ENCODE measurements at regions not wholly inside any gene's neighbourhood (a gene's known extent, or its start where the extent isn't known, plus 50 kb on each side); places are given as distances from the start of the nearest gene placed in this dataset.

GRCh38 chr11:37038911-37039310, 440.9 kb upstream of the RAG2 start:
- Mint-ChIP-seq H3K4me3 (ENCODE audit: unreplicated experiment) (no peak overlapping the region), H3K9me3 (ENCODE audit: unreplicated experiment) (no peaks in the 10 kb centered on the region), H3K27me3 (ENCODE audit: low read depth, unreplicated experiment) (no peaks in the 10 kb centered on the region), H3K36me3 (ENCODE audit: low read depth, unreplicated experiment) (no peaks in the 10 kb centered on the region), H3K27ac (ENCODE audit: unreplicated experiment) (no peak overlapping the region), H3K4me1 (ENCODE audit: low read depth, unreplicated experiment) (no peaks in the 10 kb centered on the region)
- DNase-seq (ENCODE audit: low read depth): no peak
- H3K79me2 ChIP-seq (ENCODE audit: insufficient read depth, low read length): no peaks in the 10 kb centered on the region
- FAIRE-seq: no peak
- no peak for TF ChIP-seq EZH2 (IDR thresholded peaks at IDR 0.05; ENCODE audit: insufficient read depth, low read length)
- TF ChIP-seq, protein P1, sequence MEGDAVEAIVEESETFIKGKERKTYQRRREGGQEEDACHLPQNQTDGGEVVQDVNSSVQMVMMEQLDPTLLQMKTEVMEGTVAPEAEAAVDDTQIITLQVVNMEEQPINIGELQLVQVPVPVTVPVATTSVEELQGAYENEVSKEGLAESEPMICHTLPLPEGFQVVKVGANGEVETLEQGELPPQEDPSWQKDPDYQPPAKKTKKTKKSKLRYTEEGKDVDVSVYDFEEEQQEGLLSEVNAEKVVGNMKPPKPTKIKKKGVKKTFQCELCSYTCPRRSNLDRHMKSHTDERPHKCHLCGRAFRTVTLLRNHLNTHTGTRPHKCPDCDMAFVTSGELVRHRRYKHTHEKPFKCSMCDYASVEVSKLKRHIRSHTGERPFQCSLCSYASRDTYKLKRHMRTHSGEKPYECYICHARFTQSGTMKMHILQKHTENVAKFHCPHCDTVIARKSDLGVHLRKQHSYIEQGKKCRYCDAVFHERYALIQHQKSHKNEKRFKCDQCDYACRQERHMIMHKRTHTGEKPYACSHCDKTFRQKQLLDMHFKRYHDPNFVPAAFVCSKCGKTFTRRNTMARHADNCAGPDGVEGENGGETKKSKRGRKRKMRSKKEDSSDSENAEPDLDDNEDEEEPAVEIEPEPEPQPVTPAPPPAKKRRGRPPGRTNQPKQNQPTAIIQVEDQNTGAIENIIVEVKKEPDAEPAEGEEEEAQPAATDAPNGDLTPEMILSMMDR (IDR thresholded peaks at IDR 0.05; ENCODE audit: insufficient read depth, low read depth, low read length): no peak
- no peak overlapping the region for H3K27ac ChIP-seq (ENCODE audit: low read depth, low read length)
- no peak overlapping the region for H3K4me3 ChIP-seq (ENCODE audit: insufficient read depth, low read depth, low read length)
- no peaks in the 10 kb centered on the region for H3K9me3 ChIP-seq (ENCODE audit: insufficient read depth, low read depth, low read length)
- no peaks in the 10 kb centered on the region for H4K20me1 ChIP-seq (ENCODE audit: insufficient read depth, low read length)
- no peak overlapping the region for H2AFZ ChIP-seq (ENCODE audit: low read depth, low read length)
- H3K27me3 ChIP-seq (ENCODE audit: insufficient read depth, low read length): no peaks in the 10 kb centered on the region
- H3K9ac ChIP-seq (ENCODE audit: low read length): no peak overlapping the region
- no peaks in the 10 kb centered on the region for H3K36me3 ChIP-seq (ENCODE audit: insufficient read depth, low read length)
- H3K4me2 ChIP-seq (ENCODE audit: low read length): no peak overlapping the region
- no peaks in the 10 kb centered on the region for H3K4me1 ChIP-seq (ENCODE audit: insufficient read depth, low read length)

DNA sequence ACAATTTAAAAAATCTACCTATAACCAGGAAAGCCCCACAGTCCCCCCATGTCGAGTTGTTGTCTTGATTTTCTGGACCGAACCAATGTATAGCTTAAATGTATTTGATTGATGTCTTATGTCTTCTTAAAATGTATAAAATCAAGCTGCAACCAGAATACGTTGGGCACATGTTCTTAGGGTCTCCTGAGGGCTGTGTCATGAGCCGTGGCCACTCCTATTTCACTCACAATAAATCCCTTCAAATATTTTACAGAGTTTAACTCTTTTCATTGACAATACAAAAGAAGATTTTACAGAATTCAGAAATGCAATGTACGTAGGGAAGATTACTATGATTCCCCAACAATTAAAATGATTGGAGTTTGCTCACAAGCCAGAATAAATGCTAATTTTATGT, 428.7 kb upstream of the RAG2 start:
- Mint-ChIP-seq H3K27ac (ENCODE audit: unreplicated experiment) (no peak overlapping the region), H3K4me1 (ENCODE audit: low read depth, unreplicated experiment) (no peaks in the 10 kb centered on the region), H3K27me3 (ENCODE audit: low read depth, unreplicated experiment) (no peaks in the 10 kb centered on the region), H3K4me3 (ENCODE audit: unreplicated experiment) (no peak overlapping the region), H3K36me3 (ENCODE audit: low read depth, unreplicated experiment) (no peaks in the 10 kb centered on the region), H3K9me3 (ENCODE audit: unreplicated experiment) (peaks cover 5% of the 10 kb centered on the region)
- H2AFZ ChIP-seq (ENCODE audit: low read depth, low read length): no peak overlapping the region
- H3K27me3 ChIP-seq (ENCODE audit: insufficient read depth, low read length): no peaks in the 10 kb centered on the region
- H3K4me2 ChIP-seq (ENCODE audit: low read length): no peak overlapping the region
- H4K20me1 ChIP-seq (ENCODE audit: insufficient read depth, low read length): no peaks in the 10 kb centered on the region
- no peak for DNase-seq (ENCODE audit: low read depth)
- H3K9me3 ChIP-seq (ENCODE audit: insufficient read depth, low read depth, low read length): no peaks in the 10 kb centered on the region
- H3K9ac ChIP-seq (ENCODE audit: low read length): no peak overlapping the region
- no peaks in the 10 kb centered on the region for H3K36me3 ChIP-seq (ENCODE audit: insufficient read depth, low read length)
- TF ChIP-seq, protein P1 (IDR thresholded peaks at IDR 0.05; ENCODE audit: insufficient read depth, low read depth, low read length): no peak
- no peak for TF ChIP-seq EZH2 (IDR thresholded peaks at IDR 0.05; ENCODE audit: insufficient read depth, low read length)
- H3K27ac ChIP-seq (ENCODE audit: low read depth, low read length): no peak overlapping the region
- H3K4me3 ChIP-seq (ENCODE audit: insufficient read depth, low read depth, low read length): no peak overlapping the region
- H3K4me1 ChIP-seq (ENCODE audit: insufficient read depth, low read length): no peaks in the 10 kb centered on the region
- FAIRE-seq: no peak
- no peaks in the 10 kb centered on the region for H3K79me2 ChIP-seq (ENCODE audit: insufficient read depth, low read length)

GRCh38 chr11:37026326-37026725, 428.3 kb upstream of the RAG2 start:
- no peaks in the 10 kb centered on the region for H3K27me3 Mint-ChIP-seq (ENCODE audit: low read depth, unreplicated experiment)
- no peak overlapping the region for H3K27ac Mint-ChIP-seq (ENCODE audit: unreplicated experiment)
- H4K20me1 ChIP-seq (ENCODE audit: insufficient read depth, low read length): no peaks in the 10 kb centered on the region
- no peaks in the 10 kb centered on the region for H3K9me3 ChIP-seq (ENCODE audit: insufficient read depth, low read depth, low read length)
- H3K27ac ChIP-seq (ENCODE audit: low read depth, low read length): no peak overlapping the region
- no peak overlapping the region for H3K4me3 ChIP-seq (ENCODE audit: insufficient read depth, low read depth, low read length)
- H2AFZ ChIP-seq (ENCODE audit: low read depth, low read length): no peak overlapping the region
- H3K4me1 ChIP-seq (ENCODE audit: insufficient read depth, low read length): no peaks in the 10 kb centered on the region
- TF ChIP-seq EZH2 (IDR thresholded peaks at IDR 0.05; ENCODE audit: insufficient read depth, low read length): no peak
- TF ChIP-seq, protein P1 (IDR thresholded peaks at IDR 0.05; ENCODE audit: insufficient read depth, low read depth, low read length): no peak
- H3K79me2 ChIP-seq (ENCODE audit: insufficient read depth, low read length): no peaks in the 10 kb centered on the region
- FAIRE-seq (no peak), DNase-seq (ENCODE audit: low read depth) (no peak)
- no peak overlapping the region for H3K4me3 Mint-ChIP-seq (ENCODE audit: unreplicated experiment)
- no peaks in the 10 kb centered on the region for H3K4me1 Mint-ChIP-seq (ENCODE audit: low read depth, unreplicated experiment)
- H3K4me2 ChIP-seq (ENCODE audit: low read length): no peak overlapping the region
- H3K9ac ChIP-seq (ENCODE audit: low read length): no peak overlapping the region
- no peaks in the 10 kb centered on the region for H3K36me3 ChIP-seq (ENCODE audit: insufficient read depth, low read length)
- H3K9me3 Mint-ChIP-seq (ENCODE audit: unreplicated experiment): peaks cover 3% of the 10 kb centered on the region
- no peaks in the 10 kb centered on the region for H3K27me3 ChIP-seq (ENCODE audit: insufficient read depth, low read length)
- no peaks in the 10 kb centered on the region for H3K36me3 Mint-ChIP-seq (ENCODE audit: low read depth, unreplicated experiment)
